DOHH2 (cell line): ENCODE measurements at regions not wholly inside any gene's neighbourhood (a gene's known extent, or its start where the extent isn't known, plus 50 kb on each side); places are given as distances from the start of the nearest gene placed in this dataset.

Experiments
- H3F3A ChIP-seq: fragments of 200-600 bp; sonication (generic), shearing (Covaris generic); 2 replicates; pipeline ENCODE4 v1.6.0; 2016; ENCODE audit warnings: antibody characterized with exemption, mild to moderate bottlenecking; ENCODE audit not compliant: control insufficient read depth, insufficient read depth
- H3K27ac ChIP-seq: fragments of 200-600 bp; sonication (generic); 2 replicates; pipeline ENCODE4 v1.5.1; 2014; ENCODE audit warnings: low read depth, mild to moderate bottlenecking, low read length, moderate library complexity
- H3K27me3 ChIP-seq: fragments of 200-600 bp; sonication (generic); 2 replicates; pipeline ENCODE4 v1.6.1; 2014; ENCODE audit warnings: mild to moderate bottlenecking, low read length, mixed read lengths; ENCODE audit not compliant: control insufficient read depth
- H3K36me3 ChIP-seq: fragments of 200-600 bp; sonication (generic); 2 replicates; pipeline ENCODE4 v1.6.1; 2014; ENCODE audit warnings: mild to moderate bottlenecking, low read length, moderate library complexity, mixed read lengths; ENCODE audit not compliant: control insufficient read depth
- H3K4me1 ChIP-seq: fragments of 200-600 bp; sonication (generic); 2 replicates; pipeline ENCODE4 v1.6.1; 2014; ENCODE audit warnings: mild to moderate bottlenecking, low read length, mixed read lengths; ENCODE audit not compliant: control insufficient read depth
- H3K4me2 ChIP-seq: fragments of 200-600 bp; sonication (generic); 2 replicates; pipeline ENCODE4 v1.6.0; 2014; ENCODE audit warnings: mild to moderate bottlenecking, low read length, moderate library complexity
- H3K4me3 ChIP-seq: fragments of 200-600 bp; sonication (generic); 2 replicates; pipeline ENCODE4 v1.5.1; 2014; ENCODE audit warnings: mild to moderate bottlenecking, low read length, mixed read lengths
- H3K79me2 ChIP-seq: fragments of 200-600 bp; sonication (generic); 2 replicates; pipeline ENCODE4 v1.6.1; 2014; ENCODE audit warnings: mild to moderate bottlenecking, low read length, mixed read lengths; ENCODE audit not compliant: control insufficient read depth
- H3K9me2 ChIP-seq: fragments of 200-600 bp; sonication (generic); replicated peaks from 2 replicates; pipeline ENCODE4 v1.6.1; 2014; ENCODE audit warnings: mild to moderate bottlenecking, low read length, mixed read lengths; ENCODE audit not compliant: control insufficient read depth
- H3K9me3 ChIP-seq: fragments of 200-600 bp; sonication (generic); 2 replicates; pipeline ENCODE4 v1.6.1; 2014; ENCODE audit warnings: antibody characterized with exemption, low read length, mixed read lengths; ENCODE audit not compliant: control insufficient read depth, insufficient read depth
- H4K20me1 ChIP-seq: fragments of 200-600 bp; sonication (generic); 2 replicates; pipeline ENCODE4 v1.6.0; 2014; ENCODE audit warnings: low read depth, mild to moderate bottlenecking, antibody characterized with exemption, low read length, moderate library complexity; ENCODE audit not compliant: control insufficient read depth, insufficient read depth
- EZH2phosphoT487 ChIP-seq: fragments of 200-600 bp; sonication (generic); IDR thresholded peaks from 2 replicates; pipeline ENCODE4 v1.6.1; 2017; ENCODE audit warnings: borderline replicate concordance, mild to moderate bottlenecking, antibody characterized with exemption, low read length, moderate library complexity, mixed read lengths
- TF ChIP-seq, protein P1 (sequence below): fragments of 200-600 bp; sonication (generic); IDR thresholded peaks from one replicate; pipeline ENCODE4 v1.5.1; 2014; ENCODE audit warnings: antibody characterized with exemption, mild to moderate bottlenecking, low read depth, low read length; ENCODE audit not compliant: poor library complexity, severe bottlenecking

DNA sequence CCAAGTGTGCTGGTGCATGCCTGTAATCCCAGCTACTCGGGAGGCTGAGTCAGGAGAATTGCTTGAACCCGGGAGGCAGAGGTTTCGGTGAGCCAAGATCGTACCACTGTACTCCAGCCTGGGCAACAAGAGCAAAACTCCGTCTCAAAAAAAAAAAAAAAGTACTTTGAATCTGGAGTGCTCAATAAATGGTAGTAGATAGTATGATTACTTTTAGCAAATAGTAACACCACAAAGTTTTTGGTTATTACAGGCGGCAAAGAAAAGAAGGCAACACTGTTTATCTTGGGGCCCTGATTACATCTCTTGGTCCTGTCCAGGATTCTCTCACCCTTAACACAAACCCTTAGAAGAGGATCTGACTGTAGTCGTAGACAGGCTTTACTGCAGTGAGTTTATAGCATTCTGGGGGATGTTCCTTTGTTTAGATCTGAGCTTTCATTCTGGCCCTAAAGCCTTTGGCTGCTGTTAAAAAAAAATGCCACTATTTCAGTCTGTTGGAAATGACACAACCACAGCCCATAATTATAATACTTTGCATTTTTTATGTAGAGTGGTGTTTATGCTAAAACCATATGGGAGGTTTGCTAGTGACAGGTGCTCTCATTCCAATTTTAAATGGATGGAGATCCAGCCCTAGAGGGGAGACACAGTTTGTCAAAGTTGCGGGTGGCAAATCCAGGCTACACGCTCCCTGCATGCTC, 79.7 kb upstream of the SLC2A1 start:
- H3K4me3 ChIP-seq = no peak overlapping the region
- no peaks in the 10 kb centered on the region for H3K36me3 ChIP-seq
- no peak overlapping the region for H3K4me2 ChIP-seq
- H3K9me2 ChIP-seq = no peaks in the 10 kb centered on the region
- no peak overlapping the region for H3K27ac ChIP-seq
- no peaks in the 10 kb centered on the region for H3K4me1 ChIP-seq
- no peaks in the 10 kb centered on the region for H3K79me2 ChIP-seq
- H3F3A ChIP-seq = no peaks in the 10 kb centered on the region
- H3K27me3 ChIP-seq = peaks cover 8% of the 10 kb centered on the region; the same call in 1 of the 2 replicates
- no peaks in the 10 kb centered on the region for H4K20me1 ChIP-seq
- no peaks in the 10 kb centered on the region for H3K9me3 ChIP-seq
- TF ChIP-seq EZH2phosphoT487 = no peak
- TF ChIP-seq, protein P1, sequence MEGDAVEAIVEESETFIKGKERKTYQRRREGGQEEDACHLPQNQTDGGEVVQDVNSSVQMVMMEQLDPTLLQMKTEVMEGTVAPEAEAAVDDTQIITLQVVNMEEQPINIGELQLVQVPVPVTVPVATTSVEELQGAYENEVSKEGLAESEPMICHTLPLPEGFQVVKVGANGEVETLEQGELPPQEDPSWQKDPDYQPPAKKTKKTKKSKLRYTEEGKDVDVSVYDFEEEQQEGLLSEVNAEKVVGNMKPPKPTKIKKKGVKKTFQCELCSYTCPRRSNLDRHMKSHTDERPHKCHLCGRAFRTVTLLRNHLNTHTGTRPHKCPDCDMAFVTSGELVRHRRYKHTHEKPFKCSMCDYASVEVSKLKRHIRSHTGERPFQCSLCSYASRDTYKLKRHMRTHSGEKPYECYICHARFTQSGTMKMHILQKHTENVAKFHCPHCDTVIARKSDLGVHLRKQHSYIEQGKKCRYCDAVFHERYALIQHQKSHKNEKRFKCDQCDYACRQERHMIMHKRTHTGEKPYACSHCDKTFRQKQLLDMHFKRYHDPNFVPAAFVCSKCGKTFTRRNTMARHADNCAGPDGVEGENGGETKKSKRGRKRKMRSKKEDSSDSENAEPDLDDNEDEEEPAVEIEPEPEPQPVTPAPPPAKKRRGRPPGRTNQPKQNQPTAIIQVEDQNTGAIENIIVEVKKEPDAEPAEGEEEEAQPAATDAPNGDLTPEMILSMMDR = no peak

DNA sequence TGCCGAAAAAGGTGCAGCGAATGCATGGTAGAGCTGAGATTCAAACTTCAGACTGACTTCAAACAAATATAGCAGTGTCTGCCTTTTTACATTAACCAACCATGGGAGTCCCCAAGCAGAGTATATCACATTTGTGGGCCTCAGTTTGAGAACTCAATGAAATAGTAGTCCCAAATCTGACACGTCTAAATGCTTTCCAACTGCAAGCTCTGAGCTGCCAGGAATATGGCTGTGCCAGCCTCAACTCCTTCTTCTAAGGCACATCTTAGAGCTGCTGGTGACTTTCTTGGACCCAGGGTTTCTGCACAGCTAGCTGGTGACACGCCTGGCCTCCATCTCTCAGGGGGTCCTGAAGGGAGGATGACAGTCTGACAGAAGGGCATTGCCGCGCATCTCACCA, 78.8 kb upstream of the SLC2A1 start:
- no peak overlapping the region for H3K27ac ChIP-seq
- H3K4me1 ChIP-seq = no peaks in the 10 kb centered on the region
- H3K4me2 ChIP-seq = no peak overlapping the region
- no peaks in the 10 kb centered on the region for H4K20me1 ChIP-seq
- H3F3A ChIP-seq = no peaks in the 10 kb centered on the region
- no peaks in the 10 kb centered on the region for H3K9me2 ChIP-seq
- no peaks in the 10 kb centered on the region for H3K79me2 ChIP-seq
- TF ChIP-seq, protein P1 = no peak
- no peak for TF ChIP-seq EZH2phosphoT487
- H3K9me3 ChIP-seq = no peaks in the 10 kb centered on the region
- peaks cover 8% of the 10 kb centered on the region; the same call in 1 of the 2 replicates for H3K27me3 ChIP-seq
- no peaks in the 10 kb centered on the region for H3K36me3 ChIP-seq
- H3K4me3 ChIP-seq = no peak overlapping the region

DNA sequence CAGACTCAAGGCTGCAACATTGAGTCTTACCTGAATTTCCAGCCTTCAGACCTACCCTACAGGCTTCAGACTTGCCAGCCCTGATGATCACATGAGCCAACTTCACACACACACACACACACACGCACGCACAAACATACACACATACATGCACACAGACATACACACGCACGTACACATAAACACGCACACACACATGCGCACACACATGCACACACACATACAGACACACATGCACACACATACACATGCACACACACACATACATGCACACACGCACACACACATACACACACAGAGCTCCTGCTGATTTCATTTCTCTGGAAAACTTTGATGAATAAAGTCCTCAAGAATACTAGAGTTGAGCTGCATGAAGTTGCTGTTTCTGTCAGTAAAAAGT, 78.3 kb upstream of the SLC2A1 start:
- Histone ChIP-seq H3K9me3 (no peaks in the 10 kb centered on the region), H3K4me2 (no peak overlapping the region), H3K4me3 (no peak overlapping the region), H3K27me3 (peaks cover 8% of the 10 kb centered on the region; the same call in 1 of the 2 replicates), H3K27ac (no peak overlapping the region), H3K79me2 (no peaks in the 10 kb centered on the region), H3F3A (no peaks in the 10 kb centered on the region), H3K4me1 (no peaks in the 10 kb centered on the region), H4K20me1 (no peaks in the 10 kb centered on the region), H3K9me2 (no peaks in the 10 kb centered on the region), H3K36me3 (no peaks in the 10 kb centered on the region)
- TF ChIP-seq EZH2phosphoT487 = no peak
- TF ChIP-seq, protein P1 = no peak
